ENCODE measurements at regions not wholly inside any gene's neighbourhood (a gene's known extent, or its start where the extent isn't known, plus 50 kb on each side); places are given as distances from the start of the nearest gene placed in this dataset.
A peak's percentile ranks its signal among the peaks of the same experiment; 100 is the strongest.

GRCh38 chr11:96758957-96759356 is 369.1 kb downstream of the JRKL start:
- Histone ChIP-seq H3K27ac (no peak overlapping the region), H3K4me3 (ENCODE audit: low read depth, low read length) (no peak overlapping the region), H3K27me3 (replicated peaks) (no peaks in the 10 kb centered on the region), H3K36me3 (replicated peaks) (no peaks in the 10 kb centered on the region)
- TF ChIP-seq CTCF (IDR thresholded peaks at IDR 0.05; ENCODE audit: low read depth, low read length, missing control alignments): no peak
- no peak for DNase-seq
- in situ Hi-C loops (cut with HindIII; ENCODE audit: low pct_ligation_motif_present, low sequenced_read_pairs): no loop called here

- H3K27ac ChIP-seq: no peak overlapping the region
- in situ Hi-C loops (cut with HindIII; ENCODE audit: low pct_ligation_motif_present, low sequenced_read_pairs): no loop called here
- DNase-seq: no peak
- no peak overlapping the region for H3K4me3 ChIP-seq (ENCODE audit: low read depth, low read length)
- no peak for TF ChIP-seq CTCF (IDR thresholded peaks at IDR 0.05; ENCODE audit: low read depth, low read length, missing control alignments)
- H3K27me3 ChIP-seq (replicated peaks): no peaks in the 10 kb centered on the region
- no peaks in the 10 kb centered on the region for H3K36me3 ChIP-seq (replicated peaks)
Observed at GRCh38 chr11:96760306-96760705, 370.5 kb downstream of the JRKL start.

GRCh38 chr11:96760815-96761214 is 371.0 kb downstream of the JRKL start:
- Histone ChIP-seq H3K27me3 (replicated peaks) (no peaks in the 10 kb centered on the region), H3K4me3 (ENCODE audit: low read depth, low read length) (no peak overlapping the region), H3K36me3 (replicated peaks) (no peaks in the 10 kb centered on the region), H3K27ac (no peak overlapping the region)
- no peak for DNase-seq
- in situ Hi-C loops (cut with HindIII; ENCODE audit: low pct_ligation_motif_present, low sequenced_read_pairs): no loop called here
- TF ChIP-seq CTCF (IDR thresholded peaks at IDR 0.05; ENCODE audit: low read depth, low read length, missing control alignments): no peak

- TF ChIP-seq CTCF (IDR thresholded peaks at IDR 0.05; ENCODE audit: low read depth, low read length, missing control alignments): no peak
Observed at GRCh38 chr11:96761451-96761850, 371.6 kb downstream of the JRKL start.

GRCh38 chr11:96763244-96763643 is 373.4 kb downstream of the JRKL start:
- Histone ChIP-seq H3K27ac (no peak overlapping the region), H3K27me3 (replicated peaks) (no peaks in the 10 kb centered on the region), H3K36me3 (replicated peaks) (no peaks in the 10 kb centered on the region), H3K4me3 (ENCODE audit: low read depth, low read length) (no peak overlapping the region)
- TF ChIP-seq CTCF (IDR thresholded peaks at IDR 0.05; ENCODE audit: low read depth, low read length, missing control alignments): no peak
- in situ Hi-C loops (cut with HindIII; ENCODE audit: low pct_ligation_motif_present, low sequenced_read_pairs): no loop called here
- peak; percentile 20 for DNase-seq

More at GRCh38 chr11:96761451-96761850, 371.6 kb downstream of the JRKL start:
- Histone ChIP-seq H3K27ac (no peak overlapping the region), H3K36me3 (replicated peaks) (no peaks in the 10 kb centered on the region), H3K27me3 (replicated peaks) (no peaks in the 10 kb centered on the region), H3K4me3 (ENCODE audit: low read depth, low read length) (no peak overlapping the region)
- no peak for DNase-seq
- in situ Hi-C loops (cut with HindIII; ENCODE audit: low pct_ligation_motif_present, low sequenced_read_pairs): no loop called here

GRCh38 chr11:96778272-96778671 is 388.5 kb downstream of the JRKL start:
- H3K36me3 ChIP-seq (replicated peaks): no peaks in the 10 kb centered on the region
- no peak overlapping the region for H3K4me3 ChIP-seq (ENCODE audit: low read depth, low read length)
- H3K27ac ChIP-seq: no peak overlapping the region
- DNase-seq: no peak
- no peaks in the 10 kb centered on the region for H3K27me3 ChIP-seq (replicated peaks)
- TF ChIP-seq CTCF (IDR thresholded peaks at IDR 0.05; ENCODE audit: low read depth, low read length, missing control alignments): no peak
- in situ Hi-C loops (cut with HindIII; ENCODE audit: low pct_ligation_motif_present, low sequenced_read_pairs): no loop called here

Data from brain microvascular endothelial cell (primary cell).